SU-DHL-6 (cell line): ENCODE measurements at regions not wholly inside any gene's neighbourhood (a gene's known extent, or its start where the extent isn't known, plus 50 kb on each side); places are given as distances from the start of the nearest gene placed in this dataset.

Source experiments
- CTCF ChIP-seq: fragments of 200-600 bp; sonication (generic); IDR thresholded peaks from one replicate; pipeline ENCODE4 v1.5.1; 2017; ENCODE audit warnings: antibody characterized with exemption, mild to moderate bottlenecking, low read length, moderate library complexity; ENCODE audit not compliant: insufficient read depth, poor library complexity, severe bottlenecking
- EZH2phosphoT487 ChIP-seq: fragments of 200-600 bp; sonication (generic), shearing (Covaris generic); conservative IDR thresholded peaks from 2 replicates; pipeline ENCODE4 v1.6.1; 2018; ENCODE audit warnings: mild to moderate bottlenecking, antibody characterized with exemption, low read length, moderate library complexity, mixed read lengths

- TF ChIP-seq CTCF (no peak), EZH2phosphoT487 (no peak)
Observed at GRCh38 chr3:90076136-90076535, 968.7 kb downstream of the EPHA3 start.
